ENCODE measurements at regions not wholly inside any gene's neighbourhood (a gene's known extent, or its start where the extent isn't known, plus 50 kb on each side); places are given as distances from the start of the nearest gene placed in this dataset.

DNA sequence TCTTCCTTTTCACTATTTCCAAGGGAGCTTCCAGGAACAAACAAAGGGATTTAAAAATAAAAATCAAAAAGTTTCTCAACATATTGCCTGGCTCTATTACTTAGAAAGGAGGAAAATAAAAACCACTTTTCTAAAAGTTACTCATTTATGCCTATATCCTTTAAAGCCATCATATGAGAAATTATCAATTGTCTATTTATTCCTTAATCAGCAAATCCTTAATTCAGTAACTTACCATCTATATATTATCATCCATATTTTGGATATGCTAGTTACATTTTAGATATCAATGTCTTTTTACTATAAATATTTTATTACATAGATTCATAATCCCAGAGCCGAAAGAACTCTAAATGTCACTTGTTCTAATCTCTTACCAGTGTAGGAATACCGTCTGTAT is 481.5 kb upstream of the ANO5 start:
- TF ChIP-seq, protein P1, sequence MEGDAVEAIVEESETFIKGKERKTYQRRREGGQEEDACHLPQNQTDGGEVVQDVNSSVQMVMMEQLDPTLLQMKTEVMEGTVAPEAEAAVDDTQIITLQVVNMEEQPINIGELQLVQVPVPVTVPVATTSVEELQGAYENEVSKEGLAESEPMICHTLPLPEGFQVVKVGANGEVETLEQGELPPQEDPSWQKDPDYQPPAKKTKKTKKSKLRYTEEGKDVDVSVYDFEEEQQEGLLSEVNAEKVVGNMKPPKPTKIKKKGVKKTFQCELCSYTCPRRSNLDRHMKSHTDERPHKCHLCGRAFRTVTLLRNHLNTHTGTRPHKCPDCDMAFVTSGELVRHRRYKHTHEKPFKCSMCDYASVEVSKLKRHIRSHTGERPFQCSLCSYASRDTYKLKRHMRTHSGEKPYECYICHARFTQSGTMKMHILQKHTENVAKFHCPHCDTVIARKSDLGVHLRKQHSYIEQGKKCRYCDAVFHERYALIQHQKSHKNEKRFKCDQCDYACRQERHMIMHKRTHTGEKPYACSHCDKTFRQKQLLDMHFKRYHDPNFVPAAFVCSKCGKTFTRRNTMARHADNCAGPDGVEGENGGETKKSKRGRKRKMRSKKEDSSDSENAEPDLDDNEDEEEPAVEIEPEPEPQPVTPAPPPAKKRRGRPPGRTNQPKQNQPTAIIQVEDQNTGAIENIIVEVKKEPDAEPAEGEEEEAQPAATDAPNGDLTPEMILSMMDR (IDR thresholded peaks at IDR 0.05; ENCODE audit: low read depth, low read length, poor library complexity, severe bottlenecking), result no peak
- TF ChIP-seq EZH2phosphoT487 (IDR thresholded peaks at IDR 0.05; ENCODE audit: borderline replicate concordance, low read length), result no peak
